ENCODE measurements at regions not wholly inside any gene's neighbourhood (a gene's known extent, or its start where the extent isn't known, plus 50 kb on each side); places are given as distances from the start of the nearest gene placed in this dataset.
A peak's percentile ranks its signal among the peaks of the same experiment; 100 is the strongest.
"Not testable (repeated sequence)": the region's sequence is repeated elsewhere in the genome, so short reads cannot be mapped to it uniquely, and the experiment has no call there.

GRCh38 chr1:147103416-147104155 lies 68.7 kb downstream of the PRKAB2 start:
- not testable (repeated sequence) for DNase-seq (ENCODE audit: extremely low read depth in 1 of 2, low read depth in 1 of 2)

- no peak for DNase-seq (ENCODE audit: extremely low read depth in 1 of 2, low read depth in 1 of 2)
These were observed 73.1 kb downstream of the PRKAB2 start for GRCh38 chr1:147099192-147099591.

- DNase-seq (ENCODE audit: extremely low read depth in 1 of 2, low read depth in 1 of 2), result not testable (repeated sequence)
These were observed 73.8 kb downstream of the PRKAB2 start for GRCh38 chr1:147098338-147098973.

- DNase-seq (ENCODE audit: extremely low read depth in 1 of 2, low read depth in 1 of 2), result no peak
These were observed 76.6 kb downstream of the PRKAB2 start for GRCh38 chr1:147095691-147096090.

- DNase-seq (ENCODE audit: extremely low read depth in 1 of 2, low read depth in 1 of 2), result no peak
These were observed 80.5 kb downstream of the PRKAB2 start for GRCh38 chr1:147091801-147092200.

GRCh38 chr1:147089457-147089856 lies 82.8 kb downstream of the PRKAB2 start:
- no peak for DNase-seq (ENCODE audit: extremely low read depth in 1 of 2, low read depth in 1 of 2)

- no peak for DNase-seq (ENCODE audit: extremely low read depth in 1 of 2, low read depth in 1 of 2)
These were observed 86.1 kb downstream of the PRKAB2 start for GRCh38 chr1:147086129-147086528.

GRCh38 chr1:147084273-147085096 lies 87.8 kb downstream of the PRKAB2 start:
- peak; percentile 63 to 85 for DNase-seq (ENCODE audit: extremely low read depth in 1 of 2, low read depth in 1 of 2)

GRCh38 chr1:147083919-147084272 lies 88.4 kb downstream of the PRKAB2 start:
- no peak for DNase-seq (ENCODE audit: extremely low read depth in 1 of 2, low read depth in 1 of 2)

- no peak for DNase-seq (ENCODE audit: extremely low read depth in 1 of 2, low read depth in 1 of 2)
These were observed 91.4 kb downstream of the PRKAB2 start for GRCh38 chr1:147080671-147081394.

GRCh38 chr1:147080006-147080661 lies 92.1 kb downstream of the PRKAB2 start:
- no peak for DNase-seq (ENCODE audit: extremely low read depth in 1 of 2, low read depth in 1 of 2)

- no peak for DNase-seq (ENCODE audit: extremely low read depth in 1 of 2, low read depth in 1 of 2)
These were observed 92.8 kb downstream of the PRKAB2 start for GRCh38 chr1:147079400-147080005.

GRCh38 chr1:147078606-147079399 lies 93.5 kb downstream of the PRKAB2 start:
- DNase-seq (ENCODE audit: extremely low read depth in 1 of 2, low read depth in 1 of 2), result no peak

- DNase-seq (ENCODE audit: extremely low read depth in 1 of 2, low read depth in 1 of 2), result no peak
These were observed 94.2 kb downstream of the PRKAB2 start for GRCh38 chr1:147077936-147078605.

GRCh38 chr1:147077523-147077922 lies 94.7 kb downstream of the PRKAB2 start:
- DNase-seq (ENCODE audit: extremely low read depth in 1 of 2, low read depth in 1 of 2), result no peak

- no peak for DNase-seq (ENCODE audit: extremely low read depth in 1 of 2, low read depth in 1 of 2)
These were observed 95.2 kb downstream of the PRKAB2 start for GRCh38 chr1:147077081-147077480.

GRCh38 chr1:147076442-147076841 lies 95.8 kb downstream of the PRKAB2 start:
- DNase-seq (ENCODE audit: extremely low read depth in 1 of 2, low read depth in 1 of 2), result no peak

- no peak for DNase-seq (ENCODE audit: extremely low read depth in 1 of 2, low read depth in 1 of 2)
These were observed 99.5 kb downstream of the PRKAB2 start for GRCh38 chr1:147072482-147073432.

Measured in stimulated activated CD8-positive, alpha-beta memory T cell treated with anti-CD3 and anti-CD28 coated beads, Interleukin-7, amount 100 ng/mL, for 48 hours (primary cell).